GM21515 (cell line): ENCODE measurements at regions not wholly inside any gene's neighbourhood (a gene's known extent, or its start where the extent isn't known, plus 50 kb on each side); places are given as distances from the start of the nearest gene placed in this dataset.
"Not testable (repeated sequence)": the region's sequence is repeated elsewhere in the genome, so short reads cannot be mapped to it uniquely, and the experiment has no call there.

ENCODE experiments used
- ATAC-seq: cut with Tn5 transposase; IDR thresholded peaks from one replicate; pipeline ENCODE4 v1.9.1; 2021; ENCODE audit not compliant: unreplicated experiment

- no peak for ATAC-seq
Measured at GRCh38 chr3:104412608-104413580, 953.8 kb upstream of the ALCAM start.

GRCh38 chr3:104428337-104428925, 938.3 kb upstream of the ALCAM start:
- no peak for ATAC-seq

- no peak for ATAC-seq
Measured at GRCh38 chr3:104429727-104430126, 937.0 kb upstream of the ALCAM start.

- no peak for ATAC-seq
Measured at GRCh38 chr3:104436506-104436905, 930.2 kb upstream of the ALCAM start.

- no peak for ATAC-seq
Measured at GRCh38 chr3:104437131-104437750, 929.5 kb upstream of the ALCAM start.

GRCh38 chr3:104437891-104438290, 928.8 kb upstream of the ALCAM start:
- ATAC-seq: no peak

- no peak for ATAC-seq
Measured at GRCh38 chr3:104438706-104439105, 928.0 kb upstream of the ALCAM start.

- ATAC-seq: not testable (repeated sequence)
Measured at GRCh38 chr3:104445252-104445919, 921.3 kb upstream of the ALCAM start.

GRCh38 chr3:104447681-104448080, 919.0 kb upstream of the ALCAM start:
- ATAC-seq: no peak

GRCh38 chr3:104452697-104453096, 914.0 kb upstream of the ALCAM start:
- no peak for ATAC-seq

- no peak for ATAC-seq
Measured at GRCh38 chr3:104458657-104459056, 908.1 kb upstream of the ALCAM start.

- ATAC-seq: no peak
Measured at GRCh38 chr3:104460477-104461406, 906.0 kb upstream of the ALCAM start.

GRCh38 chr3:104461431-104461830, 905.3 kb upstream of the ALCAM start:
- no peak for ATAC-seq

GRCh38 chr3:104472221-104472620, 894.5 kb upstream of the ALCAM start:
- no peak for ATAC-seq

- no peak for ATAC-seq
Measured at GRCh38 chr3:104474011-104474410, 892.7 kb upstream of the ALCAM start.

GRCh38 chr3:104503022-104503421, 863.7 kb upstream of the ALCAM start:
- ATAC-seq: no peak

GRCh38 chr3:104510131-104510849, 856.4 kb upstream of the ALCAM start:
- ATAC-seq: no peak

- no peak for ATAC-seq
Measured at GRCh38 chr3:104514371-104514770, 852.3 kb upstream of the ALCAM start.

- ATAC-seq: no peak
Measured at GRCh38 chr3:104514776-104515175, 851.9 kb upstream of the ALCAM start.

- no peak for ATAC-seq
Measured at GRCh38 chr3:104519068-104519467, 847.6 kb upstream of the ALCAM start.
